ENCODE measurements at regions not wholly inside any gene's neighbourhood (a gene's known extent, or its start where the extent isn't known, plus 50 kb on each side); places are given as distances from the start of the nearest gene placed in this dataset.

- no peak overlapping the region for H4K8ac ChIP-seq (replicated peaks; ENCODE audit: insufficient read length, low read depth, low read length)
- peaks cover 19 to 21% of the 10 kb centered on the region in 2 experiments for H3K4me1 Mint-ChIP-seq
- peaks cover 3% of the 10 kb centered on the region; the same call in 1 of the 2 replicates for H3K4me1 ChIP-seq (ENCODE audit: insufficient read depth, low read length)
- no peak for TF ChIP-seq CTCF (conservative IDR thresholded peaks at IDR 0.05)
- no peak overlapping the region for H2BK5ac ChIP-seq (ENCODE audit: insufficient read length, low read length)
- no peak overlapping the region for H2BK15ac ChIP-seq (ENCODE audit: low read depth, low read length)
- no peak overlapping the region for H3K14ac ChIP-seq (ENCODE audit: insufficient read depth, low read length)
- H4K5ac ChIP-seq (ENCODE audit: insufficient read length, low read depth, low read length), result no peak overlapping the region
- H2AK5ac ChIP-seq (ENCODE audit: insufficient read length, low read length), result no peak overlapping the region
- no peaks in the 10 kb centered on the region for H3K27me3 Mint-ChIP-seq (ENCODE audit: low read depth)
- no peak overlapping the region for H3K4ac ChIP-seq (ENCODE audit: low read depth, low read length)
- no peaks in the 10 kb centered on the region for H3K27me3 ChIP-seq (ENCODE audit: insufficient read depth, low read length)
- H3K9me3 Mint-ChIP-seq, result peaks cover 0 to 17% of the 10 kb centered on the region in 2 experiments; a peak in 3 of 5 replicates
- no peak overlapping the region for H2BK120ac ChIP-seq (ENCODE audit: low read depth, low read length, poor library complexity, severe bottlenecking)
- no peaks in the 10 kb centered on the region for H3K23me2 ChIP-seq (ENCODE audit: insufficient read length, low read depth, low read length, poor library complexity, severe bottlenecking)
- H3K36me3 Mint-ChIP-seq (ENCODE audit: insufficient read depth in 1 of 3, low read depth in 3 of 3), result peaks cover 0 to 6% (median 0%) of the 10 kb centered on the region in 3 experiments; a peak in 2 of 7 replicates
- no peak overlapping the region for H2BK12ac ChIP-seq (ENCODE audit: insufficient read length, low read depth, low read length)
- no peak overlapping the region for H3K4me2 ChIP-seq (ENCODE audit: insufficient read depth, insufficient read length, low read length)
- no peak overlapping the region for H3K27ac ChIP-seq (ENCODE audit: insufficient read length, low read depth, low read length)
- H3K23ac ChIP-seq (ENCODE audit: insufficient read length, low read depth, low read length), result no peak overlapping the region
- no peaks in the 10 kb centered on the region for H3K79me1 ChIP-seq (ENCODE audit: insufficient read depth, low read depth, low read length, poor library complexity, severe bottlenecking)
- no peak for DNase-seq
- no peaks in the 10 kb centered on the region for H3K9me3 ChIP-seq (ENCODE audit: control insufficient read depth, low read depth, low read length)
- no peak overlapping the region for H3T11ph ChIP-seq (ENCODE audit: low read length)
- H3K27ac Mint-ChIP-seq, result no peak overlapping the region
- H4K20me1 ChIP-seq (ENCODE audit: control insufficient read depth, insufficient read depth, insufficient read length), result no peaks in the 10 kb centered on the region
- H3K79me2 ChIP-seq (ENCODE audit: insufficient read depth, low read length), result no peaks in the 10 kb centered on the region
- H3K4me3 Mint-ChIP-seq, result no peak overlapping the region
- H3K9ac ChIP-seq (ENCODE audit: extremely low read depth, insufficient read length, low read length), result no peak overlapping the region
- H2AFZ ChIP-seq (ENCODE audit: low read length), result no peak overlapping the region
- no peak overlapping the region for H3K56ac ChIP-seq (ENCODE audit: insufficient read length, low read depth, low read length)
- H4K91ac ChIP-seq (ENCODE audit: insufficient read length, low read depth, low read length), result no peak overlapping the region
- H2BK20ac ChIP-seq (ENCODE audit: low read depth, low read length, poor library complexity, severe bottlenecking), result no peak overlapping the region
- no peak overlapping the region for H3K18ac ChIP-seq (ENCODE audit: insufficient read length, low read depth, low read length)
These were observed 329.0 kb upstream of the TMTC4 start for GRCh38 chr13:101003566-101003965.

All from H9 (cell line).